Astrocyte (in vitro differentiated cells and primary cell): ENCODE measurements at regions not wholly inside any gene's neighbourhood (a gene's known extent, or its start where the extent isn't known, plus 50 kb on each side); places are given as distances from the start of the nearest gene placed in this dataset.

Source experiments
- DNase-seq: peaks from one replicate; pipeline ENCODE4 v3.0.0-alpha.2; 2010; ENCODE audit warnings: low read depth
- FAIRE-seq: peaks from 2 replicates; lab custom pipeline; 2011; peaks lifted over from hg19 to GRCh38; lab: Jason Lieb, UNC
- H2AFZ ChIP-seq: 2 replicates; pipeline ENCODE4 v1.6.0; 2012; ENCODE audit warnings: low read depth, low read length, inconsistent platforms
- H3K27ac ChIP-seq: 2 replicates; pipeline ENCODE4 v1.5.1; 2011; ENCODE audit warnings: low read depth, low read length, inconsistent platforms
- H3K27me3 ChIP-seq: 2 replicates; pipeline ENCODE4 v1.6.0; 2011; ENCODE audit warnings: low read length, inconsistent platforms; ENCODE audit not compliant: insufficient read depth
- H3K36me3 ChIP-seq: 2 replicates; pipeline ENCODE4 v1.5.1; 2011; ENCODE audit warnings: low read length, inconsistent platforms; ENCODE audit not compliant: insufficient read depth
- H3K4me1 ChIP-seq: 2 replicates; pipeline ENCODE4 v1.5.1; 2011; ENCODE audit warnings: low read length, inconsistent platforms; ENCODE audit not compliant: insufficient read depth
- H3K4me2 ChIP-seq: 2 replicates; pipeline ENCODE4 v1.6.0; 2012; ENCODE audit warnings: low read length, inconsistent platforms
- H3K4me3 ChIP-seq: 2 replicates; pipeline ENCODE4 v1.5.1; 2011; ENCODE audit warnings: low read depth, mild to moderate bottlenecking, low read length, inconsistent platforms; ENCODE audit not compliant: insufficient read depth
- H3K79me2 ChIP-seq: 2 replicates; pipeline ENCODE4 v1.6.0; 2012; ENCODE audit warnings: mild to moderate bottlenecking, low read length, inconsistent platforms; ENCODE audit not compliant: insufficient read depth
- H3K9ac ChIP-seq: 2 replicates; pipeline ENCODE4 v1.6.0; 2012; ENCODE audit warnings: mild to moderate bottlenecking, low read length, inconsistent platforms
- H3K9me3 ChIP-seq: 2 replicates; pipeline ENCODE4 v1.5.1; 2012; ENCODE audit warnings: low read depth, mild to moderate bottlenecking, low read length, inconsistent platforms; ENCODE audit not compliant: insufficient read depth
- H4K20me1 ChIP-seq: 2 replicates; pipeline ENCODE4 v1.6.0; 2012; ENCODE audit warnings: low read length, inconsistent platforms; ENCODE audit not compliant: insufficient read depth
- H3K27ac Mint-ChIP-seq: one replicate; pipeline ENCODE4 v1.8.0; 2021; ENCODE audit warnings: mild to moderate bottlenecking, mixed read lengths; ENCODE audit not compliant: unreplicated experiment
- H3K27me3 Mint-ChIP-seq: one replicate; pipeline ENCODE4 v1.8.0; 2021; ENCODE audit warnings: low read depth, mixed read lengths; ENCODE audit not compliant: unreplicated experiment
- H3K36me3 Mint-ChIP-seq: one replicate; pipeline ENCODE4 v1.8.0; 2021; ENCODE audit warnings: low read depth, mixed read lengths; ENCODE audit not compliant: unreplicated experiment
- H3K4me1 Mint-ChIP-seq: one replicate; pipeline ENCODE4 v1.8.0; 2021; ENCODE audit warnings: low read depth, mixed read lengths; ENCODE audit not compliant: unreplicated experiment
- H3K4me3 Mint-ChIP-seq: one replicate; pipeline ENCODE4 v1.8.0; 2021; ENCODE audit warnings: mild to moderate bottlenecking, moderate library complexity, mixed read lengths; ENCODE audit not compliant: unreplicated experiment
- H3K9me3 Mint-ChIP-seq: one replicate; pipeline ENCODE4 v1.8.0; 2021; ENCODE audit warnings: mild to moderate bottlenecking, mixed read lengths; ENCODE audit not compliant: unreplicated experiment
- CTCF ChIP-seq: IDR thresholded peaks from 2 replicates; pipeline ENCODE4 v1.5.1; 2011; ENCODE audit warnings: low read depth, mild to moderate bottlenecking, inconsistent platforms, low read length, moderate library complexity; ENCODE audit not compliant: insufficient read depth
- EZH2 ChIP-seq: IDR thresholded peaks from 2 replicates; pipeline ENCODE4 v1.6.1; 2012; ENCODE audit warnings: mild to moderate bottlenecking, low read length, inconsistent platforms; ENCODE audit not compliant: insufficient read depth

- FAIRE-seq (no peak), DNase-seq (no peak)
- H3K27ac Mint-ChIP-seq, result no peak overlapping the region
- no peaks in the 10 kb centered on the region for H3K4me1 Mint-ChIP-seq
- TF ChIP-seq EZH2 (no peak), CTCF (no peak)
- H3K9ac ChIP-seq, result no peak overlapping the region
- H4K20me1 ChIP-seq, result no peaks in the 10 kb centered on the region
- H3K9me3 ChIP-seq, result no peaks in the 10 kb centered on the region
- H3K27me3 ChIP-seq, result no peaks in the 10 kb centered on the region
- no peak overlapping the region for H2AFZ ChIP-seq
- no peak overlapping the region for H3K4me2 ChIP-seq
- H3K4me1 ChIP-seq, result no peaks in the 10 kb centered on the region
- H3K36me3 ChIP-seq, result no peaks in the 10 kb centered on the region
- peaks cover 2% of the 10 kb centered on the region for H3K9me3 Mint-ChIP-seq
- no peak overlapping the region for H3K27ac ChIP-seq
- no peak overlapping the region for H3K4me3 Mint-ChIP-seq
- no peaks in the 10 kb centered on the region for H3K27me3 Mint-ChIP-seq
- H3K4me3 ChIP-seq, result no peak overlapping the region
- no peaks in the 10 kb centered on the region for H3K36me3 Mint-ChIP-seq
- H3K79me2 ChIP-seq, result no peaks in the 10 kb centered on the region
These were observed 638.0 kb upstream of the FRG1 start for GRCh38 chr4:189302719-189303118.

- no peak overlapping the region for H3K9ac ChIP-seq
- H2AFZ ChIP-seq, result no peak overlapping the region
- no peak for TF ChIP-seq EZH2
- TF ChIP-seq CTCF, result no peak
- DNase-seq (no peak), FAIRE-seq (no peak)
- H3K27me3 ChIP-seq, result no peaks in the 10 kb centered on the region
- H3K27me3 Mint-ChIP-seq, result no peaks in the 10 kb centered on the region
- H3K4me2 ChIP-seq, result no peak overlapping the region
- no peaks in the 10 kb centered on the region for H3K9me3 Mint-ChIP-seq
- no peak overlapping the region for H3K27ac ChIP-seq
- H3K79me2 ChIP-seq, result no peaks in the 10 kb centered on the region
- H3K4me1 ChIP-seq, result no peaks in the 10 kb centered on the region
- H3K27ac Mint-ChIP-seq, result no peak overlapping the region
- no peak overlapping the region for H3K4me3 Mint-ChIP-seq
- no peaks in the 10 kb centered on the region for H3K36me3 Mint-ChIP-seq
- no peaks in the 10 kb centered on the region for H3K36me3 ChIP-seq
- H4K20me1 ChIP-seq, result no peaks in the 10 kb centered on the region
- no peaks in the 10 kb centered on the region for H3K4me1 Mint-ChIP-seq
- no peaks in the 10 kb centered on the region for H3K9me3 ChIP-seq
- no peak overlapping the region for H3K4me3 ChIP-seq
These were observed 636.5 kb upstream of the FRG1 start for GRCh38 chr4:189304167-189304566.

- no peaks in the 10 kb centered on the region for H4K20me1 ChIP-seq
- Mint-ChIP-seq H3K4me3 (no peak overlapping the region), H3K27ac (no peak overlapping the region), H3K9me3 (no peaks in the 10 kb centered on the region), H3K27me3 (no peaks in the 10 kb centered on the region), H3K36me3 (no peaks in the 10 kb centered on the region), H3K4me1 (no peaks in the 10 kb centered on the region)
- H2AFZ ChIP-seq, result no peak overlapping the region
- no peak overlapping the region for H3K4me3 ChIP-seq
- H3K4me2 ChIP-seq, result no peak overlapping the region
- H3K4me1 ChIP-seq, result no peaks in the 10 kb centered on the region
- H3K79me2 ChIP-seq, result no peaks in the 10 kb centered on the region
- no peaks in the 10 kb centered on the region for H3K27me3 ChIP-seq
- TF ChIP-seq CTCF (no peak), EZH2 (no peak)
- FAIRE-seq (no peak), DNase-seq (no peak)
- no peaks in the 10 kb centered on the region for H3K9me3 ChIP-seq
- no peaks in the 10 kb centered on the region for H3K36me3 ChIP-seq
- H3K27ac ChIP-seq, result no peak overlapping the region
- H3K9ac ChIP-seq, result no peak overlapping the region
These were observed 635.9 kb upstream of the FRG1 start for GRCh38 chr4:189304809-189305208.
